Activated B cell treated with CpG ODN at 0.5 μM for 24 hours (primary cell): ENCODE measurements at regions not wholly inside any gene's neighbourhood (a gene's known extent, or its start where the extent isn't known, plus 50 kb on each side); places are given as distances from the start of the nearest gene placed in this dataset.
"Not testable (repeated sequence)": the region's sequence is repeated elsewhere in the genome, so short reads cannot be mapped to it uniquely, and the experiment has no call there.

Source experiments
- ATAC-seq: fragments of 200-7000 bp; cut with Tn5 transposase; one replicate; pipeline ENCODE4 v1.10.0; 2021; ENCODE audit warnings: low read depth, mild to moderate bottlenecking, moderate library complexity
- CTCF ChIA-PET: fragments of 350-600 bp; sonication (Branson Sonifier 250); formaldehyde crosslinking; loops from one replicate; lab custom pipeline; 2021; ENCODE audit warnings: antibody characterized with exemption; lab: Charles Lee
- POLR2A ChIA-PET: fragments of 350-600 bp; sonication (Branson Sonifier 250); formaldehyde crosslinking; loops from one replicate; lab custom pipeline; 2021; ENCODE audit warnings: antibody characterized with exemption; lab: Charles Lee
- DNase-seq: peaks from one replicate; pipeline ENCODE4 v3.0.0; 2022
- H3K27ac Mint-ChIP-seq: one replicate; pipeline ENCODE4 v1.8.0; 2020; ENCODE audit warnings: mixed read lengths
- H3K27me3 Mint-ChIP-seq: one replicate; pipeline ENCODE4 v1.8.0; 2021; ENCODE audit warnings: mixed read lengths
- H3K36me3 Mint-ChIP-seq: one replicate; pipeline ENCODE4 v1.8.0; 2021; ENCODE audit warnings: low read depth, mixed read lengths
- H3K4me1 Mint-ChIP-seq: one replicate; pipeline ENCODE4 v1.8.0; 2021; ENCODE audit warnings: mixed read lengths
- H3K4me3 Mint-ChIP-seq: one replicate; pipeline ENCODE4 v1.8.0; 2020; ENCODE audit warnings: mild to moderate bottlenecking, mixed read lengths
- H3K9me3 Mint-ChIP-seq: one replicate; pipeline ENCODE4 v1.8.0; 2020; ENCODE audit warnings: mixed read lengths
- CTCF ChIP-seq: fragments of 200-600 bp; IDR thresholded peaks from one replicate; pipeline ENCODE4 v1.8.0; 2022; ENCODE audit warnings: antibody characterized with exemption, mild to moderate bottlenecking
- intact Hi-C: fragments of 100-400 bp; cut with micrococcal nuclease; formaldehyde crosslinking; loops from one replicate; pipeline ENCODE4 v1.15.1; 2024

GRCh38 chr2:82996217-82996616 is 1462.9 kb downstream of the SUCLG1 start:
- H3K27me3 Mint-ChIP-seq, result no peaks in the 10 kb centered on the region
- no peak for DNase-seq
- TF ChIP-seq CTCF, result no peak
- H3K4me3 Mint-ChIP-seq, result no peak overlapping the region
- no peaks in the 10 kb centered on the region for H3K36me3 Mint-ChIP-seq
- H3K27ac Mint-ChIP-seq, result no peak overlapping the region
- peaks cover 5% of the 10 kb centered on the region for H3K9me3 Mint-ChIP-seq
- ChIA-PET CTCF (no interaction called here), POLR2A (no interaction called here)
- no peak for ATAC-seq
- no peaks in the 10 kb centered on the region for H3K4me1 Mint-ChIP-seq
- intact Hi-C loops, result no loop called here

- intact Hi-C loops, result no loop called here
- DNase-seq, result no peak
- POLR2A ChIA-PET, result no interaction called here
These were observed 1464.9 kb downstream of the SUCLG1 start for GRCh38 chr2:82994151-82994550.

GRCh38 chr2:82993609-82994008 is 1465.5 kb downstream of the SUCLG1 start:
- Mint-ChIP-seq H3K4me1 (no peaks in the 10 kb centered on the region), H3K9me3 (peaks cover 8% of the 10 kb centered on the region), H3K27ac (no peak overlapping the region), H3K36me3 (no peaks in the 10 kb centered on the region), H3K27me3 (no peaks in the 10 kb centered on the region), H3K4me3 (no peak overlapping the region)
- ChIA-PET CTCF (no interaction called here), POLR2A (no interaction called here)
- DNase-seq (no peak), ATAC-seq (no peak)
- TF ChIP-seq CTCF, result no peak
- intact Hi-C loops, result no loop called here

More at GRCh38 chr2:82994151-82994550, 1464.9 kb downstream of the SUCLG1 start:
- ATAC-seq, result no peak
- peaks cover 8% of the 10 kb centered on the region for H3K9me3 Mint-ChIP-seq
- H3K36me3 Mint-ChIP-seq, result no peaks in the 10 kb centered on the region
- TF ChIP-seq CTCF, result no peak
- H3K4me3 Mint-ChIP-seq, result no peak overlapping the region
- CTCF ChIA-PET, result no interaction called here
- no peaks in the 10 kb centered on the region for H3K4me1 Mint-ChIP-seq
- no peaks in the 10 kb centered on the region for H3K27me3 Mint-ChIP-seq
- H3K27ac Mint-ChIP-seq, result no peak overlapping the region

- CTCF ChIA-PET, result no interaction called here
- Mint-ChIP-seq H3K4me3 (no peak overlapping the region), H3K9me3 (peaks cover 8% of the 10 kb centered on the region), H3K27ac (no peak overlapping the region), H3K36me3 (no peaks in the 10 kb centered on the region), H3K4me1 (no peaks in the 10 kb centered on the region), H3K27me3 (no peaks in the 10 kb centered on the region)
- no peak for TF ChIP-seq CTCF
- no peak for ATAC-seq
- no peak for DNase-seq
- POLR2A ChIA-PET, result no interaction called here
- intact Hi-C loops, result no loop called here
These were observed 1466.1 kb downstream of the SUCLG1 start for GRCh38 chr2:82992968-82993367.

- CTCF ChIA-PET, H3K36me3 Mint-ChIP-seq, H3K4me1 Mint-ChIP-seq, H3K27me3 Mint-ChIP-seq, H3K4me3 Mint-ChIP-seq, POLR2A ChIA-PET, ATAC-seq, intact Hi-C loops, H3K27ac Mint-ChIP-seq, DNase-seq: not testable (repeated sequence)
- peaks cover 16% of the 10 kb centered on the region for H3K9me3 Mint-ChIP-seq
These were observed 1471.4 kb downstream of the SUCLG1 start for GRCh38 chr2:82987706-82988105.

GRCh38 chr2:82986899-82987298 is 1472.2 kb downstream of the SUCLG1 start:
- POLR2A ChIA-PET, result no interaction called here
- CTCF ChIA-PET, result no interaction called here
- no peaks in the 10 kb centered on the region for H3K36me3 Mint-ChIP-seq
- H3K27me3 Mint-ChIP-seq, result no peaks in the 10 kb centered on the region
- H3K9me3 Mint-ChIP-seq, result peaks cover 19% of the 10 kb centered on the region
- intact Hi-C loops, result no loop called here
- DNase-seq, result no peak
- no peaks in the 10 kb centered on the region for H3K4me1 Mint-ChIP-seq
- no peak overlapping the region for H3K4me3 Mint-ChIP-seq
- no peak overlapping the region for H3K27ac Mint-ChIP-seq
- ATAC-seq, result no peak
- no peak for TF ChIP-seq CTCF
